H1 (cell line): ENCODE measurements at regions not wholly inside any gene's neighbourhood (a gene's known extent, or its start where the extent isn't known, plus 50 kb on each side); places are given as distances from the start of the nearest gene placed in this dataset.

Experiments
- GABPA ChIP-seq: IDR thresholded peaks from 2 replicates; pipeline ENCODE4 v1.6.1; 2011; ENCODE audit warnings: mild to moderate bottlenecking, low read length, moderate library complexity, borderline replicate concordance; ENCODE audit not compliant: insufficient read depth
- JUND ChIP-seq: IDR thresholded peaks from 2 replicates; pipeline ENCODE4 v1.6.1; 2011; ENCODE audit warnings: mild to moderate bottlenecking, improper control_type of control experiment, low read length
- POLR2A ChIP-seq, 2 experiments: IDR thresholded peaks; 1 replicate in 1 of 2; 2 replicates in 1 of 2; pipeline ENCODE4 v1.6.1; 2011; ENCODE audit warnings: low read depth in 2 of 2, low read length in 2 of 2, mild to moderate bottlenecking in 2 of 2; ENCODE audit errors: control extremely low read depth in 1 of 2
- POLR2AphosphoS5 ChIP-seq: IDR thresholded peaks from 2 replicates; pipeline ENCODE4 v1.6.1; 2011; ENCODE audit warnings: low read depth, low read length
- SAP30 ChIP-seq: fragments of 300-600 bp; sonication (generic); IDR thresholded peaks from 2 replicates; pipeline ENCODE4 v1.7.1; 2012; ENCODE audit warnings: low read length, moderate library complexity, mild to moderate bottlenecking, inconsistent platforms; ENCODE audit not compliant: insufficient read depth, insufficient replicate concordance
- SIN3A ChIP-seq, 2 experiments: IDR thresholded peaks in 1 of 2; conservative IDR thresholded peaks in 1 of 2; 2 replicates each; pipeline ENCODE4 v1.6.1; 2011 to 2012; ENCODE audit warnings: low read length in 2 of 2, improper control_type of control experiment in 1 of 2, low read depth in 1 of 2, mild to moderate bottlenecking in 1 of 2
- SP2 ChIP-seq: IDR thresholded peaks from 2 replicates; pipeline ENCODE4 v1.6.1; 2012; ENCODE audit warnings: mild to moderate bottlenecking, low read length, inconsistent platforms
- TF ChIP-seq, protein P1 (sequence below), 3 experiments: IDR thresholded peaks; 1 replicate in 2 of 3; 2 replicates in 1 of 3; pipeline versions ENCODE4 v1.5.1 to v1.6.1; 2011; ENCODE audit warnings: low read length in 3 of 3, mild to moderate bottlenecking in 3 of 3, inconsistent platforms in 2 of 3, low read depth in 1 of 3, moderate library complexity in 1 of 3; ENCODE audit not compliant: insufficient read depth in 1 of 3; ENCODE audit errors: control extremely low read depth in 1 of 3
- TF ChIP-seq, protein P2 (sequence below): fragments of 300-600 bp; sonication (generic); IDR thresholded peaks from 2 replicates; pipeline ENCODE4 v1.7.1; 2012; ENCODE audit warnings: low read length, moderate library complexity, mild to moderate bottlenecking, inconsistent platforms; ENCODE audit not compliant: insufficient replicate concordance

DNA sequence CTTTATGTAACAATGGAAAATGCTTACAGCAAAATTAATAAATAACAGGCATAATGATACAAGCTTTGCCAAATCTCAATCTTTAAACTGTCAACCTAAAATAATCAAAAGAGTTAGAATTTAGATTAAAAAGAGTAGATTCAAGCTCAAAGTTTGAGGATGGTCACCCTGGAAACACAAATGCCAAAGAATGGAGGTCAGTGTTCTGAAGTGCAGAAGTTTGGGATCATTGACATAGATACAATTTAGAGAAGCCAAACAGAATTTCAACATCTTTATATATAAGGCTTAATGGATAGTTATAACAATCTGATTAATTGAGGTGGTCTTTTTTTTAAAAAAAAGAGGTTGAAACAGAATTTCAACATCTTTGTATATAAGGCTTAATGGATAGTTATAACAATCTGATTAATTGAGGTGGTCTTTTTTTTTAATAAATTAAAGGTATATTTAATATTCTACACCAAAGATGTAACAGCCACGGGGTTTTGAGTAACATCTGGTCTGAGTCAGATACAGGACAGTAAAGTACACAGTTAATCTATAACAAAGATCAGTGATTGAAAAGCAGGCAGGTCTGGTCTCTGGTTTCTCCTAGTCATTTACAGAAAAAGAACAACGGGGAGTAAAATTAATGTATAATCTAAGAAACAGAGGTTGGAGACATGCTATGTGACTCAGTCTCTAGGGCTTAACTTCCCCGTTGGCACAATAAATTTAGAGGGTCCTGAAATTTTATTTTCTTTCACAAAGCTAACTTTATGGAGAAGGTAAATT lies 490.7 kb downstream of the GBE1 start:
- TF ChIP-seq, protein P1, sequence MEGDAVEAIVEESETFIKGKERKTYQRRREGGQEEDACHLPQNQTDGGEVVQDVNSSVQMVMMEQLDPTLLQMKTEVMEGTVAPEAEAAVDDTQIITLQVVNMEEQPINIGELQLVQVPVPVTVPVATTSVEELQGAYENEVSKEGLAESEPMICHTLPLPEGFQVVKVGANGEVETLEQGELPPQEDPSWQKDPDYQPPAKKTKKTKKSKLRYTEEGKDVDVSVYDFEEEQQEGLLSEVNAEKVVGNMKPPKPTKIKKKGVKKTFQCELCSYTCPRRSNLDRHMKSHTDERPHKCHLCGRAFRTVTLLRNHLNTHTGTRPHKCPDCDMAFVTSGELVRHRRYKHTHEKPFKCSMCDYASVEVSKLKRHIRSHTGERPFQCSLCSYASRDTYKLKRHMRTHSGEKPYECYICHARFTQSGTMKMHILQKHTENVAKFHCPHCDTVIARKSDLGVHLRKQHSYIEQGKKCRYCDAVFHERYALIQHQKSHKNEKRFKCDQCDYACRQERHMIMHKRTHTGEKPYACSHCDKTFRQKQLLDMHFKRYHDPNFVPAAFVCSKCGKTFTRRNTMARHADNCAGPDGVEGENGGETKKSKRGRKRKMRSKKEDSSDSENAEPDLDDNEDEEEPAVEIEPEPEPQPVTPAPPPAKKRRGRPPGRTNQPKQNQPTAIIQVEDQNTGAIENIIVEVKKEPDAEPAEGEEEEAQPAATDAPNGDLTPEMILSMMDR (IDR thresholded peaks at IDR 0.05; ENCODE audit: control extremely low read depth in 1 of 3, insufficient read depth in 1 of 3, low read depth in 1 of 3, low read length in 3 of 3), result no peak
- TF ChIP-seq SP2, result no peak
- TF ChIP-seq, protein P2, sequence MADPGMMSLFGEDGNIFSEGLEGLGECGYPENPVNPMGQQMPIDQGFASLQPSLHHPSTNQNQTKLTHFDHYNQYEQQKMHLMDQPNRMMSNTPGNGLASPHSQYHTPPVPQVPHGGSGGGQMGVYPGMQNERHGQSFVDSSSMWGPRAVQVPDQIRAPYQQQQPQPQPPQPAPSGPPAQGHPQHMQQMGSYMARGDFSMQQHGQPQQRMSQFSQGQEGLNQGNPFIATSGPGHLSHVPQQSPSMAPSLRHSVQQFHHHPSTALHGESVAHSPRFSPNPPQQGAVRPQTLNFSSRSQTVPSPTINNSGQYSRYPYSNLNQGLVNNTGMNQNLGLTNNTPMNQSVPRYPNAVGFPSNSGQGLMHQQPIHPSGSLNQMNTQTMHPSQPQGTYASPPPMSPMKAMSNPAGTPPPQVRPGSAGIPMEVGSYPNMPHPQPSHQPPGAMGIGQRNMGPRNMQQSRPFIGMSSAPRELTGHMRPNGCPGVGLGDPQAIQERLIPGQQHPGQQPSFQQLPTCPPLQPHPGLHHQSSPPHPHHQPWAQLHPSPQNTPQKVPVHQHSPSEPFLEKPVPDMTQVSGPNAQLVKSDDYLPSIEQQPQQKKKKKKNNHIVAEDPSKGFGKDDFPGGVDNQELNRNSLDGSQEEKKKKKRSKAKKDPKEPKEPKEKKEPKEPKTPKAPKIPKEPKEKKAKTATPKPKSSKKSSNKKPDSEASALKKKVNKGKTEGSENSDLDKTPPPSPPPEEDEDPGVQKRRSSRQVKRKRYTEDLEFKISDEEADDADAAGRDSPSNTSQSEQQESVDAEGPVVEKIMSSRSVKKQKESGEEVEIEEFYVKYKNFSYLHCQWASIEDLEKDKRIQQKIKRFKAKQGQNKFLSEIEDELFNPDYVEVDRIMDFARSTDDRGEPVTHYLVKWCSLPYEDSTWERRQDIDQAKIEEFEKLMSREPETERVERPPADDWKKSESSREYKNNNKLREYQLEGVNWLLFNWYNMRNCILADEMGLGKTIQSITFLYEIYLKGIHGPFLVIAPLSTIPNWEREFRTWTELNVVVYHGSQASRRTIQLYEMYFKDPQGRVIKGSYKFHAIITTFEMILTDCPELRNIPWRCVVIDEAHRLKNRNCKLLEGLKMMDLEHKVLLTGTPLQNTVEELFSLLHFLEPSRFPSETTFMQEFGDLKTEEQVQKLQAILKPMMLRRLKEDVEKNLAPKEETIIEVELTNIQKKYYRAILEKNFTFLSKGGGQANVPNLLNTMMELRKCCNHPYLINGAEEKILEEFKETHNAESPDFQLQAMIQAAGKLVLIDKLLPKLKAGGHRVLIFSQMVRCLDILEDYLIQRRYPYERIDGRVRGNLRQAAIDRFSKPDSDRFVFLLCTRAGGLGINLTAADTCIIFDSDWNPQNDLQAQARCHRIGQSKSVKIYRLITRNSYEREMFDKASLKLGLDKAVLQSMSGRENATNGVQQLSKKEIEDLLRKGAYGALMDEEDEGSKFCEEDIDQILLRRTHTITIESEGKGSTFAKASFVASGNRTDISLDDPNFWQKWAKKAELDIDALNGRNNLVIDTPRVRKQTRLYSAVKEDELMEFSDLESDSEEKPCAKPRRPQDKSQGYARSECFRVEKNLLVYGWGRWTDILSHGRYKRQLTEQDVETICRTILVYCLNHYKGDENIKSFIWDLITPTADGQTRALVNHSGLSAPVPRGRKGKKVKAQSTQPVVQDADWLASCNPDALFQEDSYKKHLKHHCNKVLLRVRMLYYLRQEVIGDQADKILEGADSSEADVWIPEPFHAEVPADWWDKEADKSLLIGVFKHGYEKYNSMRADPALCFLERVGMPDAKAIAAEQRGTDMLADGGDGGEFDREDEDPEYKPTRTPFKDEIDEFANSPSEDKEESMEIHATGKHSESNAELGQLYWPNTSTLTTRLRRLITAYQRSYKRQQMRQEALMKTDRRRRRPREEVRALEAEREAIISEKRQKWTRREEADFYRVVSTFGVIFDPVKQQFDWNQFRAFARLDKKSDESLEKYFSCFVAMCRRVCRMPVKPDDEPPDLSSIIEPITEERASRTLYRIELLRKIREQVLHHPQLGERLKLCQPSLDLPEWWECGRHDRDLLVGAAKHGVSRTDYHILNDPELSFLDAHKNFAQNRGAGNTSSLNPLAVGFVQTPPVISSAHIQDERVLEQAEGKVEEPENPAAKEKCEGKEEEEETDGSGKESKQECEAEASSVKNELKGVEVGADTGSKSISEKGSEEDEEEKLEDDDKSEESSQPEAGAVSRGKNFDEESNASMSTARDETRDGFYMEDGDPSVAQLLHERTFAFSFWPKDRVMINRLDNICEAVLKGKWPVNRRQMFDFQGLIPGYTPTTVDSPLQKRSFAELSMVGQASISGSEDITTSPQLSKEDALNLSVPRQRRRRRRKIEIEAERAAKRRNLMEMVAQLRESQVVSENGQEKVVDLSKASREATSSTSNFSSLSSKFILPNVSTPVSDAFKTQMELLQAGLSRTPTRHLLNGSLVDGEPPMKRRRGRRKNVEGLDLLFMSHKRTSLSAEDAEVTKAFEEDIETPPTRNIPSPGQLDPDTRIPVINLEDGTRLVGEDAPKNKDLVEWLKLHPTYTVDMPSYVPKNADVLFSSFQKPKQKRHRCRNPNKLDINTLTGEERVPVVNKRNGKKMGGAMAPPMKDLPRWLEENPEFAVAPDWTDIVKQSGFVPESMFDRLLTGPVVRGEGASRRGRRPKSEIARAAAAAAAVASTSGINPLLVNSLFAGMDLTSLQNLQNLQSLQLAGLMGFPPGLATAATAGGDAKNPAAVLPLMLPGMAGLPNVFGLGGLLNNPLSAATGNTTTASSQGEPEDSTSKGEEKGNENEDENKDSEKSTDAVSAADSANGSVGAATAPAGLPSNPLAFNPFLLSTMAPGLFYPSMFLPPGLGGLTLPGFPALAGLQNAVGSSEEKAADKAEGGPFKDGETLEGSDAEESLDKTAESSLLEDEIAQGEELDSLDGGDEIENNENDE, result no peak
- no peak for TF ChIP-seq POLR2A (IDR thresholded peaks at IDR 0.05; ENCODE audit: control extremely low read depth in 1 of 2, low read depth in 2 of 2, low read length in 2 of 2)
- TF ChIP-seq SAP30, result no peak
- TF ChIP-seq POLR2AphosphoS5, result no peak
- TF ChIP-seq GABPA, result no peak
- TF ChIP-seq JUND, result no peak
- TF ChIP-seq SIN3A (conservative IDR thresholded peaks at IDR 0.05 in 1 of 2, IDR thresholded peaks at IDR 0.05 in 1 of 2; ENCODE audit: low read depth in 1 of 2, low read length in 2 of 2), result no peak
